ENCODE measurements at regions not wholly inside any gene's neighbourhood (a gene's known extent, or its start where the extent isn't known, plus 50 kb on each side); places are given as distances from the start of the nearest gene placed in this dataset.
"Not testable (repeated sequence)": the region's sequence is repeated elsewhere in the genome, so short reads cannot be mapped to it uniquely, and the experiment has no call there.

GRCh38 chr19:20287070-20287469 is 120.1 kb downstream of the ZNF486 start:
- no peak for DNase-seq

GRCh38 chr19:20285876-20286275 is 118.9 kb downstream of the ZNF486 start:
- not testable (repeated sequence) for DNase-seq

- DNase-seq = no peak
Measured at GRCh38 chr19:20279516-20279915, 112.5 kb downstream of the ZNF486 start.

GRCh38 chr19:20278342-20278741 is 111.3 kb downstream of the ZNF486 start:
- no peak for DNase-seq

- not testable (repeated sequence) for DNase-seq
Measured at GRCh38 chr19:20276732-20277082, 109.7 kb downstream of the ZNF486 start.

GRCh38 chr19:20276011-20276731 is 109.2 kb downstream of the ZNF486 start:
- DNase-seq = no peak

- no peak for DNase-seq
Measured at GRCh38 chr19:20273951-20274570, 107.0 kb downstream of the ZNF486 start.

- no peak for DNase-seq
Measured at GRCh38 chr19:20273376-20273775, 106.4 kb downstream of the ZNF486 start.

GRCh38 chr19:20272627-20273010 is 105.6 kb downstream of the ZNF486 start:
- not testable (repeated sequence) for DNase-seq

- DNase-seq = not testable (repeated sequence)
Measured at GRCh38 chr19:20271927-20272626, 105.1 kb downstream of the ZNF486 start.

- DNase-seq = no peak
Measured at GRCh38 chr19:20271215-20271926, 104.4 kb downstream of the ZNF486 start.

GRCh38 chr19:20269461-20269860 is 102.4 kb downstream of the ZNF486 start:
- no peak for DNase-seq

- not testable (repeated sequence) for DNase-seq
Measured at GRCh38 chr19:20261513-20261912, 94.5 kb downstream of the ZNF486 start.

- DNase-seq = not testable (repeated sequence)
Measured at GRCh38 chr19:20260738-20261137, 93.7 kb downstream of the ZNF486 start.

- DNase-seq = no peak
Measured at GRCh38 chr19:20259615-20260014, 92.6 kb downstream of the ZNF486 start.

- no peak for DNase-seq
Measured at GRCh38 chr19:20256606-20257005, 89.6 kb downstream of the ZNF486 start.

- DNase-seq = no peak
Measured at GRCh38 chr19:20254121-20254520, 87.1 kb downstream of the ZNF486 start.

GRCh38 chr19:20252613-20253012 is 85.6 kb downstream of the ZNF486 start:
- no peak for DNase-seq

GRCh38 chr19:20250627-20251026 is 83.6 kb downstream of the ZNF486 start:
- DNase-seq = no peak

- DNase-seq = no peak
Measured at GRCh38 chr19:20250121-20250520, 83.1 kb downstream of the ZNF486 start.
